NCI-H128 (cell line): ENCODE measurements at regions not wholly inside any gene's neighbourhood (a gene's known extent, or its start where the extent isn't known, plus 50 kb on each side); places are given as distances from the start of the nearest gene placed in this dataset.

Experiments
- DNase-seq: peaks from one replicate; lab custom pipeline; 2025; ENCODE audit not compliant: unreplicated experiment; lab: John Stamatoyannopoulos, UW

DNA sequence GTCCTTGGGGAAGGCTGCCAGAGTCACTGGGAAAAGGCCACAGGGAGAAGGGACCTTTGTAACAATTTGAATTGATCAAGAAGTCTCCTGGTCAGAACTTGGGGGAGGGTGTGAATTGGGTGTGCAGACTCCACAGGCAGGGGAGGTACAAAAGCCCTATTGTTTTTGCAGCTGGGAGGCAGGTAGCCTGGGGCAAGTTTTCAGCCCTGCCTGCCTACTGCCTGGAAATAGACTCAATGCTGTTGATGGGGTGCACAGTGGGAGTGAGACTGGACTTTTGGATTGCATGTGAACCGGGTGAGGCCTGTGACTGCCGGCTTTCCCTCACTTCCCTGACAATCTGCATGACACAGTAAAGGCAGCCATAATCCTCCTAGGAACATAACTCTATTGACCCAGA is 947.0 kb downstream of the REEP3 start:
- DNase-seq, result no peak

- DNase-seq, result no peak
Measured at GRCh38 chr10:64476506-64476905, 955.3 kb downstream of the REEP3 start.

DNA sequence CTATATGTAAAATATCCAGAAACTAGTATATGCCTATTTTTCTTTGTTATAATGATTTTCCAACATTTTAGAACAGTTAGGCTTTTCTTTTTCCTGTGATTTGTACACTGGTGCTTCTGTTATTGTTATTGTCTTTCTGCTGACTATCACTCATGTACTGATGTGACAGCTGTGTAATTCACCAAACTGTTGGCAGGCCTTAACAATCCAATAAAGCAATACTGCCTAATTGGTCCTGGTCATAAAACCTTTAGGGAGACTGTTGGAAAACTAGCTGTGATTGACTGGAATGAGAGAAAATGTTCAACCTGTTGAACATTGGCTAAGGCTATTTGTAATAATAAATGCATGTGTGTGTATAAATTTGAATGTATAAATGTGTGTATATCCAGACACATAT is 956.6 kb downstream of the REEP3 start:
- no peak for DNase-seq

DNA sequence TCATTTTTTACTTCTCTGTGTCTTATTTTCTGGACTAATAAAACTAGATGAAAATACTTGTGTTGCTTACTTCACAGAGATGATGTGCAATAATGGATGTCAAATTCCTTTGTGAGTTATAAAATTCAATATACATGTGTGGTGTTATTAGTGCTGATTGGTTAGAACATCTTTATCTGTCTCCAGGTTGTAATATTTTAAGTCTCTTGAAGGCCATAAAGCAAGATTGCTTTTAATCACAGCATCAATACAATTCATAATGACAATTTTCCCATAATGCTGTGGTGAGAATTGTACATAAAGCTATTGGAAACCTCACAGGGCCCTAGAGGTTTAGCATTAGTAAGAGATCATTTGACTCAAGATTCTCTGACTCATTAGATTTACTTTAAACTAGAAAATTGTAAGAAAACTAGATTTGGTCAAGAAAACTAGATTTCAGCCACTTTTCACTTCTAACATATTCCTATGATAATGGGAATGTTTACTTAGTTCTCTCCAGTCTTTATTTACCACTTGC is 963.7 kb downstream of the REEP3 start:
- DNase-seq, result no peak

DNA sequence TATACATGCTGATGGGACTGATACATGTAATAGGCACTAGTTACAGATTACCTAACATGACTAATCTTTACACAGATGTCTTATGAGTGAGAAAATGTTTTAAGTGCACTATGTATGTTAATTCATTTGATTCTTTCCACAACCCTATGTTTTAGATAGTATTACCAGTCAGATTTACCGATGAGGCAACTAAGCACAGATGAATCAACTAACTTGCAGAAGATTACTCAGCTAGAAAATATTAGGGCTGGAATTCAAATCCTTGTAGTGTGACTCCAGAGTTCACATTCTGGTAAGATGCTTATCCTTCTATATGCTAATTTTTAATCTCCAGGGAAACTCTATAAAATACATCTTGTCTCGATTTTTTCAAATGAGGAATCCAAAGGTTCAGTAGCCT is 964.9 kb downstream of the REEP3 start:
- no peak for DNase-seq

- no peak for DNase-seq
Measured at GRCh38 chr10:64486901-64487300, 965.7 kb downstream of the REEP3 start.

DNA sequence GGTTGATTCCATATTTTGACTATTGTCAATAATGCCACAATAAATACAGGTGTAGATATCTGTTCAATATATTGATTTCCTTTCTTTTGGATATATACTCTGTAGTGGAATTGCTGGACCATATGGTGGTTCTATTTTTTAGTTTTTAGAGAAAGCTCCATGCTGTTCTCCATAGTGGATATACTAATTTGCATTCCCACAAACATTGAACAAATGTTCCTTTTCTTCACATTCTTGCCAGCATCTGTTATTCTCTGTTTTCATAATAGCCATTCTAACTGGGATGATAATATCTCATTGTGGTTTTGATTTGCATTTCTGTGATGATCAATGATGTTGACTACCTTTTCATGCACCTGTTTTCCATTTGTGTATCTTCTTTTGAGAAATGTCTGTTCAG is 973.7 kb downstream of the REEP3 start:
- DNase-seq, result no peak

DNA sequence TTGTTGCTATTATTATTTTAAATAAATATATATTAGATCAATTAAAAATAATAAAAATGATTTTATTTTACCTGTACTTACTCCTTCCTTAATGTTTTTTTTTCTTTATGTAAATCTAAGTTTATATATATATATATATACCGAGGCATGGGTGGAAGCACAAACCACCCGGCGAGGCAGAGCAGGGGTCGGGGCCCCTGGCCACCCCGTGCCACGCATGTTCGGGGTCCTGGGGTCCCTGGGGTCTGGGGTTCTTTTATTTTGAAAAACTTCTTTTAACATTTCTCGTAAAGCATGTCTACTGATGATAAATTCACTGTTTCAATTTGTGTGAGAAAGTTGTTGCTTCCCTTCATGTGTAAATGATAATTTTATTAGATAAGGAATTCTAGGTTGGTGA is 976.1 kb downstream of the REEP3 start:
- no peak for DNase-seq

DNA sequence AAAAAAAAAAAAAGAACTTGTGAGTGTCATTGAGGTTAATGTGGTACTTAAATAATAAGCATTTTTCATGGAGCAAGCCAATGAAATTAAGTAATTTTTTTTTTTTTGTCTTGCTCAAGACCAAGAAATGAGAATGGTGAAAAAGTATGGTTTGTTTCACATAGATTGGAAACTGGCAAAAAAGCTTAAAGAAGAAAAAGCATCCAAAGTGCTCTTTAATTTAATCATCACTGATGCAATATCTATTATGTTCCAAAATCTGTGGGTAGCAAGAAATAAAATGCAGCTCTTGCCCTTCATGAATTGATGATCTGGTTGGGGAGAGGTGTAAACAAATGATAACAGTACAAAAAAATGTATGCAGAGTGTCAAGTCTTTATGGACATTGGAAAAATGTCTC is 980.6 kb downstream of the REEP3 start:
- DNase-seq, result no peak

- no peak for DNase-seq
Measured at GRCh38 chr10:64502936-64503335, 981.7 kb downstream of the REEP3 start.

DNA sequence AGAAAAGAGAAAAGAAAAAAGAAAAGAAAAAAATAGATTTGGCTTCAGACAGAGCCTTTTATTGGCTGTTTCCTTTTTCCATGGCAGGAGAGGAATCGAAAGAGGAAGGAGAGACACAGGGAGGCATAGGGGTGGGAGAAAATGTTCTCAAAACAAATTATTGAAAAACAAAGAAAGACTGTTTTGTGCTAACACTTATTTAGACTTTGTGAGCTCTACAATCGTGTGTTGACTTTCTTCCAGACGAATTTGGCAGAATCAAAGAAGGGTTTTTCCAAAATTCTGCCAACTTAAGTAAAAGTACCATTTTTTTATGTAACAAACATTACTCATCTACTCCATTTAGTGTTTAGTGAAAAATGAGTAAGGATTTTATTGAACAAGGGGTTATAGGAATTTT is 982.2 kb downstream of the REEP3 start:
- DNase-seq, result no peak

- no peak for DNase-seq
Measured at GRCh38 chr10:64505501-64505900, 984.3 kb downstream of the REEP3 start.

DNA sequence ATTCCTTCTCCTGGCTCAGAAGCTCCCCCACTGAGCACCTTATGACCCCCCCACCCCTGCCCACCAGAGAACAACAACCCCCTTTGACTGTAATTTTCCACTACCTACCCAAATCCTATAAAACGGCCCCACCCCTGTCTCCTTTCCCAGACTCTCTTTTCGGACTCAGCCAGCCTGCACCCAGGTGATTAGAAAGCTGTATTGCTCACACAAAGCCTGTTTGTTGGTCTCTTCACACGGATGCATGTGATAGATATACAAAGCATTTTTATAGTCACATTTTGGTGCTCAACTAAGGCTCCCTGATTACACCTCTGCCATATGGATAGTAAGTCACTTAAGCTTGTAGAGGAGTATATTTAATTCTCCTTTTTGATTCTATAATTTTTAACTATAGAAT is 985.8 kb downstream of the REEP3 start:
- no peak for DNase-seq

DNA sequence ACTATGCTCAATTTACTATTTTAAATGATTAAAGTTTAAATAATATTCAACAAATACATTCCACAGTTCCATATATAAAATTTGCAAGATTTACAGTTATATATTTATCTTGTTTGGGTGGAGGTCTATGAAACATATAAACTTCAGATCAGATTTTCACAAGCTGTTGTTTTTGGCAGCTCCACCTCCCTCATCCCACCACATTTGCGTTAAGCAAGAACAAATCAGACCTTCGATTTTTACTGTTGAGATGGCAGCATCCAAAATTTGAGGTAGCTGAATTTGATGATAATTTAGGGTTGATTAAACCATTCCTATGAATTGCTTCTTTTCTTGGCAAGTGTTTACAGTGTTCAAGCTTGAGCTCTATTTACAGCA is 986.4 kb downstream of the REEP3 start:
- no peak for DNase-seq

- no peak for DNase-seq
Measured at GRCh38 chr10:64508029-64508661, 986.9 kb downstream of the REEP3 start.

- no peak for DNase-seq
Measured at GRCh38 chr10:64515970-64516699, 994.9 kb downstream of the REEP3 start.

DNA sequence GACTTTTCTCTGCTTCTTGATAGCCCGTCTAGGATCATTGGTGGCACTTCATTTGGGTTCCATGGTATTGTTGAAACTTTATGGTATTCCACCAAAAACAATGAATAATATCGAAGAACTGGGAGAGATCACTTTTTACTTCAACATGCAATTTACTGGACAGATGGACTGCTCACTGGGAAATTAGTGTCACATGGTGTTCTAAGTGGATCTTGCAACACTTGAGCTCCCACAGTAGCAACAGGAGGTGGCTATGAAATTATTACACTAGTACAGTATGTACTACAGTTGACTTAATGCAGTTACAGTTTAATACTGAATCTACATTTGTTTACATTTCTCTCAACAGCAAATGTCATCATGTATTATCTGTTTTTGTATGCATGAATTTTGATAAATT is 997.3 kb downstream of the REEP3 start:
- DNase-seq, result no peak

GRCh38 chr10:64519427-64519826 is 998.2 kb downstream of the REEP3 start:
- no peak for DNase-seq

DNA sequence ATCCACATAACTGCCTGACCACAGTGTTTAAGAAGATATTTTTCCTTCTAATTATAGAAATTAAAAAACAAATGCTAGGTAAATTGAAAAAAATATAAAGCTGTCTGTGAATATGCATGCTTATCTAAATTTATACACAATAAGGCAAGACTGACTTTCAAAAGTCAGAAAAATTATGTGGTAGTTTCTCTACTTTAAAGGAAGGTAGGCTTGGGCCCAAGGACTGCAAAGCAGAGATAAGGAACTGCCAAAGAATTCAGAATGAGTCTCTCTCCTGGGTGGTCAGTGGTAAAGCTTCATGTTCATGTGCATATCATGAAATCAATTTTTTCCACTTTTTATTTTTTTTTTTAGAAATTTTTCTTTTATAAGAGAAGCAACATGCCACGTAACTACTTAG is 998.6 kb downstream of the REEP3 start:
- DNase-seq, result no peak

DNA sequence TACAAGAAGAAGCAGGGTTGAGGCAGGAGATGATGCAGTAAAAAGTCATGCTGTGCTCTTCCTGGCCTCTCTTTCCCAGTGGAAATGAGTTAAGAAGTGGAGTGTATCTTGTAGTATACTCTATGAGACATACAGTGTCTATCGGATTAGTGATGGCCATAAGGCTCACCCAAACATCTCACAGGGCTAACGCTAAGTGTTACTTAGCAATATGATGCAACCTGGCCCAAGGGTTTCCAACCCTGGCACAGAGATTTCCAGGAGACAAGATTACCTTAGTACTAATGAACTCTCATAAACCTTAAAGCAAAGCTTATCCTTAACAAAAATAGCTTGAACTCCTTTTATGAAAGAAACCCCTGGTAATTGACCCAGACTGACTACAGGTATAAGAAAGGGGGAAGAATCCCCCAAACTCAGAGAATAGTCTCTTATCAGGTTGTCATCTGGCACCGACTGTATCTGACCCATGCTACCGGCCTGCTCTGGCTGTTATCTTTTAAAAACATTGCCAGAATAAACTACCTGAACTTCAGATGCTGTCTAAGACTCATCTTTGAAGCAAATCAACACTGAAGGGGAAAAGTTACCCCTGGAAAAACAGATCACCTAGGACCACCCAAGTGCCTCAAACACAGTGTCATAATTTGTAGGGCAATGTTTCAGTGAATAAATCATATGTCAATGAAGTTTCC is 1002.0 kb downstream of the REEP3 start:
- DNase-seq, result no peak

GRCh38 chr10:64528294-64529002 is 1007.2 kb downstream of the REEP3 start:
- no peak for DNase-seq

DNA sequence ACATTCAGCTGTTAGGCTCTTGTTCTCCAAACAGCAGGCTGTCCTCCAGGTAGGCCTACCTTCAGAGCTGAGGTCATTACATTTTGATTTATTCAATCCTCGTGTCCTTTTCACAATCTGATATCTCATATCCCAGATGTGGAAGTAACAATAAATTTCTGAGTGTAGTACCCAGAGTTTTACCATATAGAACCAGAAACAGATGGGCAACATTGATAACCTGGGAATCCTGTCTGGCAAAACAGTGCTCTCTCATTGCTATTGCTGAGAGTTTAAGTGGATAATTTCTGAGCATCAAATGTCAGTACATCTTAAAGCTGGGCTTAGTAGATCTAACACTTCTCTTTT is 1007.8 kb downstream of the REEP3 start:
- DNase-seq, result no peak
